Esophagus muscularis mucosa (tissue), 4 donors: ENCODE measurements at regions not wholly inside any gene's neighbourhood (a gene's known extent, or its start where the extent isn't known, plus 50 kb on each side); places are given as distances from the start of the nearest gene placed in this dataset.
"Not testable (repeated sequence)": the region's sequence is repeated elsewhere in the genome, so short reads cannot be mapped to it uniquely, and the experiment has no call there.

Experiments
- DNase-seq: peaks from one replicate; pipeline ENCODE4 v3.0.0-alpha.2; 2017; ENCODE audit errors: extremely low spot score
- H3K27ac ChIP-seq, 4 donors: fragments of 200-600 bp; sonication (generic); replicated peaks in 1 of 4; 1 replicate in 3 of 4; 2 replicates in 1 of 4; pipeline ENCODE4 v1.5.1; 2016 to 2019; ENCODE audit warnings: mild to moderate bottlenecking in 1 of 4
- H3K27me3 ChIP-seq, 4 donors: fragments of 200-600 bp; sonication (generic); one replicate each; pipeline versions ENCODE4 v1.5.1 to v1.6.0; 2016 to 2019
- H3K36me3 ChIP-seq, 4 donors: fragments of 200-600 bp; sonication (generic); one replicate each; pipeline ENCODE4 v1.5.1; 2016 to 2019
- H3K4me1 ChIP-seq, 4 donors: fragments of 200-600 bp; sonication (generic); one replicate each; pipeline ENCODE4 v1.5.1; 2016 to 2019
- H3K4me3 ChIP-seq, 4 donors: fragments of 200-600 bp; sonication (generic); 1 replicate in 2 of 4; 2 replicates in 2 of 4; pipeline ENCODE4 v1.5.1; 2016 to 2019; ENCODE audit warnings: mild to moderate bottlenecking in 4 of 4, moderate library complexity in 1 of 4
- H3K9me3 ChIP-seq, 4 donors: fragments of 200-600 bp; sonication (generic); 1 replicate in 3 of 4; 2 replicates in 1 of 4; pipeline ENCODE4 v1.5.1; 2016 to 2019
- EP300 ChIP-seq: sonication (generic); formaldehyde crosslinking; IDR thresholded peaks from one replicate; pipeline ENCODE4 v1.6.1; 2017; ENCODE audit warnings: antibody characterized with exemption
- POLR2A ChIP-seq: fragments of 450-650 bp; IDR thresholded peaks from one replicate; pipeline ENCODE4 v1.6.1; 2017; ENCODE audit warnings: antibody characterized with exemption, moderate library complexity, mild to moderate bottlenecking, low read depth
- POLR2AphosphoS5 ChIP-seq, 2 donors: sonication (generic); formaldehyde crosslinking; IDR thresholded peaks; one replicate each; pipeline ENCODE4 v1.6.1; 2017; ENCODE audit warnings: antibody characterized with exemption in 2 of 2
- WGBS: methylation state at CpG from one replicate; pipeline ENCODE4 v1.1.5; 2018; 5-methylcytosine and 5-hydroxymethylcytosine counted together
- intact Hi-C: fragments of 100-400 bp; cut with DNase I; formaldehyde crosslinking; loops from one replicate; pipeline ENCODE4 v1.15.1; 2023
- TF ChIP-seq, protein P1 (sequence below), 3 experiments: fragments of 200-600 bp in 2 of 3; fragments of 450-650 bp in 1 of 3; sonication (generic) in 2 of 3; IDR thresholded peaks; one replicate each; pipeline ENCODE4 v1.5.1; 2017 to 2019; ENCODE audit warnings: antibody characterized with exemption in 3 of 3, mild to moderate bottlenecking in 2 of 3, moderate library complexity in 1 of 3

DNA sequence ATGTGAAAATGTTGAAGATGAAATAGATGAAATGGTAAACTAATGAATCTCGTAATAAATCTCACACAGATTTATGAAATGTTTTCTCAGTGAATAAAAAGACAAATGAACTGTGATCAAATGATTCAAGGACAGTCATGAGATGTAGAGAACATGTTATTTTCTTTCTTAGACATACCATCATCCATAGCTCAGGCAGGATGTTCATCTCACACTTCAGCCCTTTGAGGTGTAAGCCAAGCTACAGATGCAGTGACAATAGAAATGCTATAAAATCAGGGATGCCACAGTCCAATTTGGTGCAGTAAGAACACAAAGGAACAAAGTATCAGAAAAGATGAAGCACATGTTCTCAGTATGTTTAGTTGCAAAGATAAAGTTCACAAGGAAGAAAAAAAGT, 242.7 kb upstream of the KRR1 start:
- H3K27ac ChIP-seq: no peak overlapping the region
- H3K4me3 ChIP-seq: no peak overlapping the region
- peaks cover 0 to 9% (median 7%) of the 10 kb centered on the region in 4 donors for H3K4me1 ChIP-seq
- H3K9me3 ChIP-seq: no peaks in the 10 kb centered on the region
- intact Hi-C loops: no loop called here
- H3K27me3 ChIP-seq: no peaks in the 10 kb centered on the region
- 98% methylated on average over 1 of the region's 1 CpG for WGBS
- no peak for DNase-seq
- TF ChIP-seq POLR2A (no peak), EP300 (no peak), POLR2AphosphoS5 (IDR thresholded peaks at IDR 0.05) (no peak)
- TF ChIP-seq, protein P1, sequence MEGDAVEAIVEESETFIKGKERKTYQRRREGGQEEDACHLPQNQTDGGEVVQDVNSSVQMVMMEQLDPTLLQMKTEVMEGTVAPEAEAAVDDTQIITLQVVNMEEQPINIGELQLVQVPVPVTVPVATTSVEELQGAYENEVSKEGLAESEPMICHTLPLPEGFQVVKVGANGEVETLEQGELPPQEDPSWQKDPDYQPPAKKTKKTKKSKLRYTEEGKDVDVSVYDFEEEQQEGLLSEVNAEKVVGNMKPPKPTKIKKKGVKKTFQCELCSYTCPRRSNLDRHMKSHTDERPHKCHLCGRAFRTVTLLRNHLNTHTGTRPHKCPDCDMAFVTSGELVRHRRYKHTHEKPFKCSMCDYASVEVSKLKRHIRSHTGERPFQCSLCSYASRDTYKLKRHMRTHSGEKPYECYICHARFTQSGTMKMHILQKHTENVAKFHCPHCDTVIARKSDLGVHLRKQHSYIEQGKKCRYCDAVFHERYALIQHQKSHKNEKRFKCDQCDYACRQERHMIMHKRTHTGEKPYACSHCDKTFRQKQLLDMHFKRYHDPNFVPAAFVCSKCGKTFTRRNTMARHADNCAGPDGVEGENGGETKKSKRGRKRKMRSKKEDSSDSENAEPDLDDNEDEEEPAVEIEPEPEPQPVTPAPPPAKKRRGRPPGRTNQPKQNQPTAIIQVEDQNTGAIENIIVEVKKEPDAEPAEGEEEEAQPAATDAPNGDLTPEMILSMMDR (IDR thresholded peaks at IDR 0.05): no peak
- no peaks in the 10 kb centered on the region for H3K36me3 ChIP-seq

DNA sequence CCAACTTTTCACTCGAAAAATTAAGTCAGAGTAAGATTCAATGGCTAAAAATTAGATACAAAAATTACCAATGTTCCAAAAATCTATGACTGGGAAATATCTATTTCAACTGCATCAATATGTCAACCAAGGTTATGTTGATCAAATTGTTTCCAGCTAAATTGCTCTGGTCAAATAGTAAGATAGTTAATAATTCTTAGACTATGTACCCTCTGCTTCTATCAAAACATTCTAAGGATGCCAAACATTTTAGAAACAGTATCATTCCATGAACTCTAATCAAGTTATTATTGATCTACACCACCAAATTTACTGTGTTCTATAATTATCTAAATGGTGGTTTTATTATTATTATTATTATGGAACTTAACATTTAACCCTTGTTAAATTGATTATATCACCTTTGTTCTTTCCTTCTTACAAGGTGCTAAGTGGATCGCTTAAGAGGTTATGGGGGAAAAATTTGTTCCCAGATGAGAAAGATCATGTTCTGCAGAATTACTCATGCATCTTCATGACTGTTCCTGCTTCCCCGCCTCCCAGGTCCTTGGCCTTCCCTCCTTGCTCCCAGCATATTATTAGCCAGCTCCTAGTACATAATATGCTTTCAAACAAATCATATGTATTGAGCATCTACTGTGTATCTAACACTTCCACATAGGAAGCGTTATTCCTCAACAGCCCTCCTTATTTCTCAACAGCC, 240.5 kb upstream of the KRR1 start:
- WGBS: 94% methylated on average over 4 of the region's 4 CpGs
- Histone ChIP-seq H3K4me1 (peaks cover 0 to 9% (median 7%) of the 10 kb centered on the region in 4 donors), H3K4me3 (no peak overlapping the region), H3K36me3 (no peaks in the 10 kb centered on the region), H3K27me3 (no peaks in the 10 kb centered on the region), H3K27ac (no peak overlapping the region), H3K9me3 (no peaks in the 10 kb centered on the region)
- intact Hi-C loops: no loop called here
- no peak for DNase-seq
- TF ChIP-seq, protein P1 (IDR thresholded peaks at IDR 0.05): no peak
- no peak for TF ChIP-seq POLR2A
- TF ChIP-seq POLR2AphosphoS5 (IDR thresholded peaks at IDR 0.05): no peak
- TF ChIP-seq EP300: no peak

DNA sequence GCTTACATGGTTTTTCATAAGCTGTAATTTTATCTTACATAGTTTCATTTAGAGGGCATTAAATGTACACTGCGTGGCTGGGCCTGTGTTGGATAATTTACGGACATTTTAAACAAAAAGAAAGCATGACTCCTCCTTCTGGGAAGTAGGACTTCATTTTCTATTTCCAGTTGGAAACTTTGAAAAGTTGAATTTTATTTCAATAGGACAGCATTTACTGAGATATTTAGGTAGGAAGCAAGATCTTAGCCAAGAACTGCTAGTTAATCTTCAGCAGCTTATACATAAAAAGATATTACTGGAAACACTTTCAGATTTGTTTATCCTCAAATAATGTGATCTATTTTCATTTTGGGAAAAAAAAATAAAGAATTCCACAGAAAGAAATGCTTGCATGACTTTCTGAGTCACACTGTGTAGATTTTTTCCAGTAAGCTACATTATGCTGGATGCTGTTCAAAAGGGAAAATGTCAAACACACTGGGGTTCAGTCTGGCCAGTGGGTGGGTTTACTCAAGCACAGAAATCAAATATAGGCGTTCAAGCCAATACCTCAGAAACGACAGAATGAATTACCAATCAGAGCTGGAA, 239.4 kb upstream of the KRR1 start:
- Histone ChIP-seq H3K4me1 (peaks cover 0 to 9% (median 7%) of the 10 kb centered on the region in 4 donors), H3K27me3 (no peaks in the 10 kb centered on the region), H3K4me3 (no peak overlapping the region), H3K27ac (no peak overlapping the region), H3K36me3 (no peaks in the 10 kb centered on the region), H3K9me3 (no peaks in the 10 kb centered on the region)
- 27% methylated on average over 4 of the region's 4 CpGs for WGBS
- no peak for TF ChIP-seq POLR2AphosphoS5 (IDR thresholded peaks at IDR 0.05)
- TF ChIP-seq POLR2A: no peak
- no peak for TF ChIP-seq EP300
- TF ChIP-seq, protein P1 (IDR thresholded peaks at IDR 0.05): no peak
- intact Hi-C loops: no loop called here
- DNase-seq: no peak

DNA sequence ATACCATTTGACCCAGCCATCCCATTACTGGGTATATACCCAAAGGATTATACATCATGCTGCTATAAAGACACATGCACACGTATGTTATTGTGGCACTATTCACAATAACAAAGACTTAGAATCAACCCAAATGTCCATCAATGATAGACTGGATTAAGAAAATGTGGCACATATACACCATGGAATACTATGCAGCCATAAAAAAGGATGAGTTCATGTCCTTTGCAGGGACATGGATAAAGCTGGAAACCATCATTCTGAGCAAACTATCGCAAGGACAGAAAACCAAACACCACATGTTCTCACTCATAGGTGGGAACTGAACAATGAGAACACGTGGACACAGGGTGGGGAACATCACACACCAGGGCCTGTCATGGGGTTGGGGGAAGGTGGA, 237.6 kb upstream of the KRR1 start:
- DNase-seq, H3K36me3 ChIP-seq, H3K4me1 ChIP-seq, H3K27ac ChIP-seq, H3K27me3 ChIP-seq, H3K4me3 ChIP-seq, H3K9me3 ChIP-seq, intact Hi-C loops: not testable (repeated sequence)
- WGBS: 91% methylated on average over 3 of the region's 3 CpGs

DNA sequence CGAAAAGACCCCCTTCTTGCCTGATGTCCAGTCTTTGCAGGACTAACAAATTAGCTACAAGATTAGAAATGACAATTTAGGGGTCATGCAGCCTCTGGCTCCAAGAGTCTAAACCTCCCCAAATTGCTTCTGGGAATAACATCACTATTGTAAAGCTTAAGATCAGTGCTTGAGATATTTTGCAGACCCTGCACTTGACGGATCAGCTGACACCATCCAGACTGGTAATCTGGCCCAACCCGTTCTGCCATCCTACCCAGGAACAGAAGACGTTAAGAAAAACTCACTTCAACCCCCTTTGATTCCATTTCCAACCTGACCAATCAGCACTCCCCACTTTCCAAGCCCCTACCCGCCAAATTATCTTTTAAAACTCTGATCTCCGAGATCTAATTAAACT, 236.7 kb upstream of the KRR1 start:
- Histone ChIP-seq H3K4me1 (peaks cover 0 to 9% (median 7%) of the 10 kb centered on the region in 4 donors), H3K27ac (no peak overlapping the region), H3K9me3 (no peaks in the 10 kb centered on the region), H3K27me3 (no peaks in the 10 kb centered on the region), H3K4me3 (no peak overlapping the region), H3K36me3 (no peaks in the 10 kb centered on the region)
- 76% methylated on average over 6 of the region's 6 CpGs for WGBS
- intact Hi-C loops: no loop called here
- no peak for DNase-seq
- TF ChIP-seq POLR2AphosphoS5 (IDR thresholded peaks at IDR 0.05): no peak
- no peak for TF ChIP-seq POLR2A
- TF ChIP-seq, protein P1 (IDR thresholded peaks at IDR 0.05): no peak
- TF ChIP-seq EP300: no peak
